GM23248 (cell line): ENCODE measurements at regions not wholly inside any gene's neighbourhood (a gene's known extent, or its start where the extent isn't known, plus 50 kb on each side); places are given as distances from the start of the nearest gene placed in this dataset.

ENCODE experiments used
- DNase-seq: peaks from one replicate; pipeline ENCODE4 v3.0.0-alpha.2; 2015
- H2AFZ ChIP-seq: fragments of 200-600 bp; sonication (generic); 2 replicates; pipeline ENCODE4 v1.6.1; 2016; ENCODE audit warnings: antibody characterized with exemption
- H3F3A ChIP-seq: fragments of 200-600 bp; sonication (generic); 2 replicates; pipeline ENCODE4 v1.6.1; 2016; ENCODE audit warnings: mild to moderate bottlenecking, antibody characterized with exemption, mixed run types; ENCODE audit not compliant: insufficient read depth
- H3K27ac ChIP-seq: fragments of 200-600 bp; sonication (generic); 2 replicates; pipeline ENCODE4 v1.5.1; 2016; ENCODE audit warnings: mild to moderate bottlenecking
- H3K27me3 ChIP-seq: fragments of 200-600 bp; sonication (generic); replicated peaks from 2 replicates; pipeline ENCODE4 v1.6.1; 2016; ENCODE audit warnings: mild to moderate bottlenecking; ENCODE audit not compliant: insufficient read depth
- H3K36me3 ChIP-seq: fragments of 200-600 bp; sonication (generic); 2 replicates; pipeline ENCODE4 v1.6.1; 2016; ENCODE audit warnings: low read depth, mild to moderate bottlenecking
- H3K4me1 ChIP-seq: fragments of 200-600 bp; sonication (generic); 2 replicates; pipeline ENCODE4 v1.6.1; 2016; ENCODE audit warnings: mild to moderate bottlenecking; ENCODE audit not compliant: insufficient read depth
- H3K4me2 ChIP-seq: fragments of 200-600 bp; sonication (generic); one replicate; pipeline ENCODE4 v1.6.1; 2016; ENCODE audit warnings: mild to moderate bottlenecking; ENCODE audit not compliant: unreplicated experiment
- H3K4me3 ChIP-seq: fragments of 200-600 bp; sonication (generic); 2 replicates; pipeline ENCODE4 v1.5.1; 2016; ENCODE audit warnings: mild to moderate bottlenecking
- H3K79me2 ChIP-seq: fragments of 200-600 bp; sonication (generic); 2 replicates; pipeline ENCODE4 v1.6.1; 2016; ENCODE audit warnings: mild to moderate bottlenecking; ENCODE audit not compliant: insufficient read depth
- H3K9ac ChIP-seq: fragments of 200-600 bp; sonication (generic); 2 replicates; pipeline ENCODE4 v1.6.1; 2016; ENCODE audit warnings: mild to moderate bottlenecking
- H3K9me2 ChIP-seq: fragments of 200-600 bp; sonication (generic); 2 replicates; pipeline ENCODE4 v1.6.1; 2016; ENCODE audit warnings: mixed run types, mild to moderate bottlenecking, moderate library complexity; ENCODE audit not compliant: insufficient read depth
- H3K9me3 ChIP-seq: fragments of 200-600 bp; sonication (generic); one replicate; pipeline ENCODE4 v1.6.1; 2017; ENCODE audit warnings: low read depth
- H4K20me1 ChIP-seq: fragments of 200-600 bp; sonication (generic); 2 replicates; pipeline ENCODE4 v1.6.0; 2016; ENCODE audit not compliant: insufficient read depth
- EZH2 ChIP-seq: fragments of 200-600 bp; sonication (generic); IDR thresholded peaks from 2 replicates; pipeline ENCODE4 v1.6.1; 2018; ENCODE audit warnings: antibody characterized with exemption, mild to moderate bottlenecking; ENCODE audit not compliant: insufficient read depth, poor library complexity, severe bottlenecking
- EZH2phosphoT487 ChIP-seq: fragments of 200-600 bp; sonication (generic); IDR thresholded peaks from 2 replicates; pipeline ENCODE4 v1.6.1; 2018; ENCODE audit warnings: antibody characterized with exemption, moderate library complexity, mild to moderate bottlenecking, low read depth; ENCODE audit not compliant: insufficient read depth
- WGBS, 2 experiments: methylation state at CpG; one replicate each; pipeline ENCODE4 v1.1.6; 2015 to 2017; ENCODE audit warnings: low lambda C conversion rate in 2 of 2, low coverage in 1 of 2; ENCODE audit errors: missing lambda C conversion rate in 2 of 2; 5-methylcytosine and 5-hydroxymethylcytosine counted together
- in situ Hi-C: fragments of 300-500 bp; cut with MboI; formaldehyde crosslinking; loops from 2 replicates; pipeline ENCODE4 v1.15.0; 2020

DNA sequence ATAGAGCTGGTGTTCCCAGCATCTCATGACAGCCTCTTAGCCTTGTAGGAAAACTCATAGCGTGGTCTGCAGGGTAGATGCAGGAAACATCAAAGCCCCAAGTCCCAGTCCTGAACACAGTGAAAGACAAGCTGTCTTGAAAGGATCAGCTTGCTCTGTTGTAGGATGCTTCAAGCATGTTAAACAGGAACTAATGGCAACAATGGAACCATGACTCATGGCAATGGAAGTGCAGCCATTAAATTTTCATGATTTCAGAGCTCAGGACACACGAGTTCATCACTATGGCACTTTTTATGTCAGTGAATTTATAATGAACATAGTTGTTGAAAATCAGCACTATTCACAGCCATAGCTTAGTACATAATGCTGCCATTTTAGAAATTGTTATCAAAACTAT is 367.7 kb downstream of the KIF16B start:
- Histone ChIP-seq H3F3A (no peaks in the 10 kb centered on the region), H3K4me3 (no peak overlapping the region), H2AFZ (no peak overlapping the region), H3K4me2 (no peak overlapping the region), H4K20me1 (no peaks in the 10 kb centered on the region), H3K9me3 (no peaks in the 10 kb centered on the region), H3K9me2 (no peaks in the 10 kb centered on the region), H3K9ac (no peak overlapping the region), H3K27me3 (no peaks in the 10 kb centered on the region), H3K4me1 (no peaks in the 10 kb centered on the region), H3K36me3 (no peaks in the 10 kb centered on the region), H3K27ac (no peak overlapping the region), H3K79me2 (no peaks in the 10 kb centered on the region)
- peak; percentile 24 for DNase-seq
- in situ Hi-C loops, result no loop called here
- no peak for TF ChIP-seq EZH2
- TF ChIP-seq EZH2phosphoT487, result no peak
- WGBS, 2 experiments, result 9 to 14% methylated on average over 2 of the region's 2 CpGs

DNA sequence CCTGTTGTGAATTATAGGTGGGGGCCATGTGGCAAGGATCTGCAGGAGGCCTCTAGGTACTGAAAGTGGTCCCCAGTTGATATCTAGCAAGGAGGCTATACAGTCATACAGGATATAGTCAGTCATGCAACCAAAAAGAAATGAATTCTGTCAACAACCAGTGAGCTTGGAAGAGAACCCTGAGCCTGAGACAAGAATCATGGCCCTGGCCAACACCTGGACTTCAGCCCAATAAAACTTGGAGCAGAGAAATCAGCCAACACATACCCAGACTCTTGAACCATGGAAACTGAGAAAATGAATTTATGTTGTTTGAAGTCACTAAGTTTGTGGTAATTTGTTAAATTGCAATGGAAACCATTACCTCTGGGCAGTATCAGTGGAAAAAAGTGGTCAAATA is 370.2 kb downstream of the KIF16B start:
- H3K9me3 ChIP-seq, result no peaks in the 10 kb centered on the region
- no peaks in the 10 kb centered on the region for H3K36me3 ChIP-seq
- no peak for DNase-seq
- H3K4me3 ChIP-seq, result no peak overlapping the region
- H3K27me3 ChIP-seq, result no peaks in the 10 kb centered on the region
- in situ Hi-C loops, result no loop called here
- H2AFZ ChIP-seq, result no peak overlapping the region
- no peak overlapping the region for H3K27ac ChIP-seq
- H3F3A ChIP-seq, result no peaks in the 10 kb centered on the region
- no peaks in the 10 kb centered on the region for H3K79me2 ChIP-seq
- no peaks in the 10 kb centered on the region for H3K4me1 ChIP-seq
- H3K9ac ChIP-seq, result no peak overlapping the region
- TF ChIP-seq EZH2 (no peak), EZH2phosphoT487 (no peak)
- no peaks in the 10 kb centered on the region for H3K9me2 ChIP-seq
- H3K4me2 ChIP-seq, result no peak overlapping the region
- H4K20me1 ChIP-seq, result no peaks in the 10 kb centered on the region

- no peaks in the 10 kb centered on the region for H3K9me3 ChIP-seq
- WGBS, 2 experiments, result 33 to 38% methylated on average over 4 of the region's 4 CpGs
- H3F3A ChIP-seq, result no peaks in the 10 kb centered on the region
- in situ Hi-C loops, result no loop called here
- no peak overlapping the region for H3K9ac ChIP-seq
- H4K20me1 ChIP-seq, result no peaks in the 10 kb centered on the region
- no peaks in the 10 kb centered on the region for H3K4me1 ChIP-seq
- no peaks in the 10 kb centered on the region for H3K9me2 ChIP-seq
- no peaks in the 10 kb centered on the region for H3K79me2 ChIP-seq
- no peak overlapping the region for H3K4me2 ChIP-seq
- DNase-seq, result no peak
- H3K36me3 ChIP-seq, result no peaks in the 10 kb centered on the region
- H2AFZ ChIP-seq, result no peak overlapping the region
- no peaks in the 10 kb centered on the region for H3K27me3 ChIP-seq
- no peak overlapping the region for H3K4me3 ChIP-seq
- TF ChIP-seq EZH2 (no peak), EZH2phosphoT487 (no peak)
- H3K27ac ChIP-seq, result no peak overlapping the region
These were observed 372.1 kb downstream of the KIF16B start for GRCh38 chr20:16201191-16201590.

DNA sequence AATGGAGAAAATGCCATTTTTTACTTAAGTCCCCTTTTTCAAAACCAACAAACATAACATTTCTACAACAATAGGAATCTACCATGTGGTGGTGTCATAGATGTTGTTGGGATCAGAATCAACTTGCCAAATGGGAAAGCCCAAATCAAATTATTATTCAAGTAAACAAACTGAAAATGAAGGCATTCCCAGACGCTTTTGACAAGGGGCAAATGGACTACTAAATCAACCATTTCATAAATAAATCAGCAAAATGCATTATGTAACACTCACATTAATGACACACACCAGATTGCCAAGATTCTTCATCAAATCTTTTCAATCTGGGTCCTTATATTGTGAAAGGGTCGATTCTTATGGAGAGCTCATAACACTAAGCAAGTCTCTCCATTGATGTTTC is 375.6 kb downstream of the KIF16B start:
- no peaks in the 10 kb centered on the region for H3K4me1 ChIP-seq
- H3K27ac ChIP-seq, result no peak overlapping the region
- H4K20me1 ChIP-seq, result no peaks in the 10 kb centered on the region
- no peaks in the 10 kb centered on the region for H3K36me3 ChIP-seq
- H3K9ac ChIP-seq, result no peak overlapping the region
- no peak overlapping the region for H3K4me3 ChIP-seq
- no peaks in the 10 kb centered on the region for H3K9me3 ChIP-seq
- in situ Hi-C loops, result no loop called here
- DNase-seq, result no peak
- 0 to 3% methylated on average over 2 of the region's 2 CpGs for WGBS, 2 experiments
- H2AFZ ChIP-seq, result no peak overlapping the region
- no peaks in the 10 kb centered on the region for H3K27me3 ChIP-seq
- no peaks in the 10 kb centered on the region for H3F3A ChIP-seq
- no peaks in the 10 kb centered on the region for H3K79me2 ChIP-seq
- H3K4me2 ChIP-seq, result no peak overlapping the region
- TF ChIP-seq EZH2phosphoT487 (no peak), EZH2 (no peak)
- H3K9me2 ChIP-seq, result no peaks in the 10 kb centered on the region

DNA sequence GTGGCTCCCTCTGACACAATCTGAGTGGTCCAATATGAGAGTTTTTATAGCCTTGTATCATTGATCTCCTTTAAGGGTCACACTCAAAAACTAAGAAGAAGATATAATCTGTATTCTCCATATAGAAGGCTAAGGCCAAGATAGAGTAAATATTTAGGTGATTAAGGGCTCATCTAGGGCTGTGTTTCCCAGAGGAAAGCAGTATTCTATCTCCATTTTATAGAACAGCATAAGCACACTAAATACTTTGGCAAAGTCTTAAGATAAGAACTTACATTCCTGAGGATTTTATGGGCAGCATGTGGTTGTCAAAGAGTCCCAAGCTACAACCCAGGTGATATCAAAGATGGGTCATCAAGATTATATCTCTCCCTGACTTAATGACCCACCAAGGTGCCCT is 377.6 kb downstream of the KIF16B start:
- no peaks in the 10 kb centered on the region for H3K9me2 ChIP-seq
- H3K79me2 ChIP-seq, result no peaks in the 10 kb centered on the region
- TF ChIP-seq EZH2phosphoT487 (no peak), EZH2 (no peak)
- no peak for DNase-seq
- H4K20me1 ChIP-seq, result no peaks in the 10 kb centered on the region
- H3K4me3 ChIP-seq, result no peak overlapping the region
- in situ Hi-C loops, result no loop called here
- no peaks in the 10 kb centered on the region for H3K36me3 ChIP-seq
- no peak overlapping the region for H3K4me2 ChIP-seq
- H3K9me3 ChIP-seq, result no peaks in the 10 kb centered on the region
- H3K4me1 ChIP-seq, result no peaks in the 10 kb centered on the region
- H3K27me3 ChIP-seq, result no peaks in the 10 kb centered on the region
- no peak overlapping the region for H3K9ac ChIP-seq
- H3K27ac ChIP-seq, result no peak overlapping the region
- H2AFZ ChIP-seq, result no peak overlapping the region
- no peaks in the 10 kb centered on the region for H3F3A ChIP-seq
